ENCODE measurements at regions not wholly inside any gene's neighbourhood (a gene's known extent, or its start where the extent isn't known, plus 50 kb on each side); places are given as distances from the start of the nearest gene placed in this dataset.
"Not testable (repeated sequence)": the region's sequence is repeated elsewhere in the genome, so short reads cannot be mapped to it uniquely, and the experiment has no call there.

DNA sequence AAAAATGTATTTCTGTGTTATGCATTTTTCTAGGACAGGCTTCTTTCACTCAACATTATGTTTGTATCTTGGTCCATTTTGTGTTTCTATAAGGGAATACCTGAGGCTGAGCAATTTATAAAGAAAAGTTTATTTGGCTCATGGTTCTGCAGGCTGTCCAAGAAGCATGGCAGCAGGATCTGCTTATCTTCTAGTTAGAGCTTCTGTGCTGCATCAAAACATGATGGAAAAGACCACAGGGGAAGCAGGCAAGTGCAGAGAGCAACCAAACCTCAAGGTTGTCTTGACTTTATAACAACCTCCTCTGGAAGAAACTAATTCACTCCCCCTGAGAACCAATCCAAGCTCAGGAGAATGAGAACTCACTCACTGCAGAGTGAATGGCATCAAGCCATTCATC, 1601.0 kb upstream of the NUDT12 start:
- no peak for DNase-seq (ENCODE audit: low spot score)

DNA sequence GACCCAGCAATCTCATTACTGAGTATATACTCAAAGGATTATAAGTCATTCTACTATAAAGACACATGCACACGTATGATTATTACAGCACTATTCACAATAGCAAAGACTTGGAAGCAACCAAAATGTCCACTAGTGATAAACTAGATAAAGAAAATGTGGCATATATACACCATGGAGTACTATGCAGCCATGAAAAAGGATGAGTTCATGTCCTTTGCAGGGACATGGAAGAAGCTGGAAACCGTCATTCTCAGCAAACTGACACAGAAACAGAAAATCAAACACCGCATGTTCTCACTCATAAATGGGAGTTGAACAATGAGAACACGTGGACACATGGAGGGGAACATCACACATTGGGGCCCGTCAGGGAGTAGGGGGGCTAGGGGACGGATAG, 1600.0 kb upstream of the NUDT12 start:
- not testable (repeated sequence) for DNase-seq (ENCODE audit: low spot score)

DNA sequence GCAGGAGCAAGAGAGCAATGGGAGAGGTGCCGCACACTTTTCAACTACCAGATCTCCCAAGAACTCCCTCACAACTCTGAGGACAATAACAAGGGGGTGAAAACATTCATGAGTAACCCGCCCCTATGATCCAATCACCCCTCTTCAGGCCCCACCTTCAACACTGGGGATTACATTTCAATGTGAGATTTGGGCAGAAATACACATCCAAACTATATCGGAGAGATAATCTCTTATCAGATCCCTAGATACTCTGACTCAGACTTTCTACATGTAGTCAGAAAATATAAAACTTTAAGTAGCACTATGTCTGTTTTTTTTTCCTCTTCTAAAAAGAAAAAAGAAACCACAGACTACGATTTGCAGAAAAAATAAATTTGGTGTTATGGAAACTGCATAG, 1595.9 kb upstream of the NUDT12 start:
- no peak for DNase-seq (ENCODE audit: low spot score)

DNA sequence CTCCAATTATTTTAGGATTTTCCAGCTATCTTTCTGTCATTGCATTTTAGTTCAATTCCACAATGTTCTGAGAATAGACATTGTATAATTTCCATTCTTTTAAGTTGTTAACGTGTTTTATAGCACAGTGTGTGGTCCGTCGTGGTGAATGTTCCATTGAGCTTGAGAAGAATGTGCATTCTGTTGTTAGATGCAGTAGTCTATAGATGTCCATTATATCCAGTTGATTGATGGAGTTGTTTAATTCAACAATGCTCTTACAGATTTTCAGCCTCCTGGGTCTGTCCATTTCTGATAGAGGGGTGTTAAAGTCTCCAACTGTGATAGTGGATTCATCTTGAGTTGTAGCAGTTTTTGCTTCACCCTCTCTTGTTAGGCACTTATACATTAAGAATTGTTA, 1587.7 kb upstream of the NUDT12 start:
- no peak for DNase-seq (ENCODE audit: low spot score)

DNA sequence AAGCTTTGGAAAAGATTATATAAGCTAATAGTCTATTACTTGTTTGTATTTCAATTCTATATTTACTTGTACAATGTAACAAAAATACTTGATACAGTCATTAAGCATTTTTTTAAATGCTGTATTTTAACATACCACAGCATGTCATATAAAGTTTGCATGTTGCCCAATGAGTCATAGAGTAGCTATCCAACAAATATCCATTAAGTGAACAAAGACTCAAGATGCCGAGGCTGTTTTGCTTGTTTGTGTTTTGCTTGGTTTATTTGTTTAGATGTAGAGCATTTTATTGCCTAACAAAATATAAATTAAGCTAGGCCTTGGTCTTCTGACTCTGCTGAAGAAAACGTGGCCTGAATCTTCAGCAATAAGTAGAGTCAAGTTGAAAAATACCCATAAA, 1584.3 kb upstream of the NUDT12 start:
- no peak for DNase-seq (ENCODE audit: low spot score)

DNA sequence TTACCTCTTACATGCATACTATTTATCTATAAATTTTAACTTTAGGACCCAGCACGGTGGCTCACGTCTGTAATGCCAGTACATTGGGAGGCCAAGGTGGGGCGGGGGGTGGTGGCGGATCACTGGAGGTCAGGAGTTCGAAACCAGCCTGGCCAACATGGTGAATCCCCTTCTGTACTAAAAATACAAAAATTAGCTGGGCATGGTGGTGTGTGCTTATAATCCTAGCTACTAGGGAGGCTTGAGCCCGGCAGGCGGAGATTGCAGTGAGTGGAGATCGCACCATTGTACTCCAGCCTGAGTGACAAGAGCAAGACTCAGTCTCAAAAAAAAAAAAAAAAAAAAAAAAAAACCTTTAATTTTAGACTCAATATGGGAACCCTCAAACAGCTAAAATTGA, 1582.6 kb upstream of the NUDT12 start:
- DNase-seq (ENCODE audit: low spot score), result no peak

DNA sequence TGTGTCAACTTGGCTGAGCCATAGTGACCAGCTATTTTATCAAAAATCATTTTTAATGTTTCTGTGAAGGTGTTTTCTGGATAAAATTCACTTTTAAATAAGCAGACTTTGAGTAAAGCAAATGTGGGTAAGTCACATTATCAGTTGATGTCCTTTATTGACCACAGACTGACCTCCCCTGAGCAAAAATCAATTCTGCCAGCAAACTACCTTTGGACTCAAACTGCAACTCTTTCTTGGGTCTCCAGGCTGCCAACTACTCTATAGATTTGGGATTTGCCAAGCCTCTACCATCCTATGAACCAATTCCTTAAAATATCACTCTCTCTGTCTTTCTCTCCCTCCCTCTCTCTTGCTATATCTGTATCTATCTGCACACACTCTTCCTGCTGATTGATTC, 1571.7 kb upstream of the NUDT12 start:
- no peak for DNase-seq (ENCODE audit: low spot score)

DNA sequence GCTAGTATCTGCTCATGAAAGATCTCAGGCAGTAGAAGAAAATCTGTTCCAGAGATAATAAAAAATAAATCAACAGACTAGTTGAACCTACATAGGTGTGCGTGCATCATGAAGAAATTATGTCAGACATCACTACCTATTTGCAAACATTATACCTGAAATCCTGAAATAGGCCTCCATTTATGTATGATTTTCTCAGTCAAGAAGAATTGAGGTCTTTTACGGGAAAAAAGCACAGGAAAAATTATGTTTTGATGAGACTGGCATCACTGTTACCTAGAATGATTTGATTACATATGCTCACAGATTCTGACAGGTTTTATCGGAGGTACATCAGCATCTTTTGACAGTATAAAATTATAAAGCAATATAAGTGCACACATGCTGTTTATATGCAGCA, 1570.5 kb upstream of the NUDT12 start:
- DNase-seq (ENCODE audit: low spot score), result no peak

DNA sequence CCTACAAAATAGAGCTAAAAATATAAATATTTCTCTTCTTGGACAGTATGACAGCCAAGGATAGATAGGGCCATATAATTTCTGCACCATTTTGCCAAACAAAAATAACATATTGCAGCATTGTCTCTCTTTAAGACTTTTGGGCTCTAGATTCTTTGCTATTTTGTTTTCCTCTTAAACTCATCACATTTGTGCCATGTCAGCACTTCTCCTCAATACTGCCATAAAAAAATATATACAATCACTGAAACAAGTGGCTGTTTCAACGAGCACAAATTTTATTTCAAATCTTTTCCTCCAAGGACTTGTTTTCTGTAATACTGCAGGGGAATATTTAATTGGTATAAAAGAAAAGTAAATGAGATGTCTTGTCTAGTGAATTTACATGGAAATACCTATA, 1570.0 kb upstream of the NUDT12 start:
- DNase-seq (ENCODE audit: low spot score), result no peak

DNA sequence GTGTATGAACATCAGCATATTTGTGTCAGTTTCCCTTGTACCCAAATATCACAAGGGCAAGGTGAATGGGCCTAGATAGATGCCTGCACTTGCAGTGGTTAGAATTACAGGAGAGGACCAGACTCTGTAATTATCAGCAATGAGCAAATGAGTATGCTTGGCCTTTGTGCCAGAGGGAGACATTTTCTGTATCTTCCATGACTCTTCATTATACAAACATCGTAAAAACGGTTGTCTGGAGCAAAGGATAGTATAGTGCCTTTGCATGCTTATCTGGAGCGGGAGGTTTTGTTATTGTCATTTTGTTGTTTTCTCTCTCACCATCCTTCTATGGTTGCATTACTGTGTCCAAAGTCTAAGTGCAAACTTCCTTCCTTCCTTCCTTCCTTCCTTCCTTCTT, 1568.5 kb upstream of the NUDT12 start:
- DNase-seq (ENCODE audit: low spot score), result no peak

DNA sequence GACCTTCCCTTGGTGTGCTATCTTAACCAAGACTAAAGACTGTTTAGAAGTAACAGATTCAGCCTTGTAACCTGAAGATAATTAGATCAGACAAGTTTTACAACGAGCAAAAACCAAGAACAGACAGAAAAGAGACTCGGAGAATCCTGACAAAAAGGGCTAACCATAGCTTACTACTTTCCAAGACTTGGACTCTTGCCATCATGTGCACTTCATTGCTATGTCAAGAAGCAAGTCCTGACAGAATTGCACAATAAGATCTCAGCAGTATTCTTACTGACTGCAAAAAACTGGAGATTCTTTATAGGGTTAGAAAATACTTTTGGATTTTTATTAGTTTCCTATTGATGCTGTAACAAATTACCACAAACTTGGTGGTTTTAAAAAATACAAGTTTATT, 1539.0 kb upstream of the NUDT12 start:
- no peak for DNase-seq (ENCODE audit: low spot score)

DNA sequence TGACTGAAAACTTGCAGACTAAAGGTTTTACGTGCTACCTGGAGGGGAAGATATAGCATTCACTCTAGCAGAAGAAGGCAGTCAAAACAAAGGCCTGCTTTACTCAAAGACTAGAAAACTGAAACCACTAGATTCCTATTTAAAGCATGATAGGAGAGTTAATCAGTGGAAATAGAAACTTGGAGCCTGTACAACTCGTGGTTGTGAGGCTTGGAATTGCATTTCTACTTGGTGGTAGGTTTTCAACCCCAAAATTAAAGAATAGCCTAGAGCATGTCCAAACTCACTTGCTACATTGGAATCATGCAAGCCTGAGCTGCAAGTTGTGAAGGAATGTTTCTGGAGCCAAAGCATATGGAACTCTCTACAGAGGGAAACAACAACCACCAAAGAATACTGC, 1526.4 kb upstream of the NUDT12 start:
- no peak for DNase-seq (ENCODE audit: low spot score)

DNA sequence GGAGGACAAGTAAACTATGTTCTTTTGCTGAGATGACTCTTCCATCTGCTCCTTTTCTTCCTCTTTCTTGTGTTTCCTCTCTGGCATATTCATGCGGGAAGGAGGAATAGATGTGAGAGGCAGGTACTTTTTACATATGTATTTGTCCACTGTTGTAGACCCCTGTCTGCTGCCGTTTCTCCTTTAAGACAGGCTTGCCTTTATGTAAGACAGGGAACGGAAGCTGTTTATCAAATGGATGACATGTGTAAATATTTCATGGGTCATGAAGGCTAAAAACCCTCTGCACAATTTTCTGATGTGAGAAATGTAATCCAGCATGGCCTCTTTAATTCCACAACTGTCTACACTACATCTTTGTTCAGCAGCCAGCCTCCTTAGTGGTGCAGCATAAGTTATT, 1525.5 kb upstream of the NUDT12 start:
- DNase-seq (ENCODE audit: low spot score), result no peak

DNA sequence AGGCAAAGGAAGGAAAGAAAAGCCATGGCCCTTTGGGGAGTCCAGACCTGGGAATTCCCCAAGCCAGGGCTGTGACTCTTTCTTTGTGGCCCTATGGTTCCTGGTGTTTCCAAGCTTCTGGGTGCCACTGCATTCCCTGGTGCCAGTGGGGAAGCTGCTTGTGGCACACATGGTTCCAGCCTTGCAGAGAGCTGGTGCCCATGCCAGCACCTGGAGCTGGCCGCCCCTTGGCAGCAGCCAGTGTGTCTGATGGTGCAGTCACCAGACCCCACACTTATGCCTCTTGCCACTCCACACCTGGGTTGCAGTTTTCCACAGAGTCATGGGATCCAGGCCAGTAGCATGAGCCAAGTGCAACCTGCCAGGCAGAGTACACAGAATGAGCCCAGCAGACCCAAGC, 1495.3 kb upstream of the NUDT12 start:
- DNase-seq (ENCODE audit: low spot score), result no peak

DNA sequence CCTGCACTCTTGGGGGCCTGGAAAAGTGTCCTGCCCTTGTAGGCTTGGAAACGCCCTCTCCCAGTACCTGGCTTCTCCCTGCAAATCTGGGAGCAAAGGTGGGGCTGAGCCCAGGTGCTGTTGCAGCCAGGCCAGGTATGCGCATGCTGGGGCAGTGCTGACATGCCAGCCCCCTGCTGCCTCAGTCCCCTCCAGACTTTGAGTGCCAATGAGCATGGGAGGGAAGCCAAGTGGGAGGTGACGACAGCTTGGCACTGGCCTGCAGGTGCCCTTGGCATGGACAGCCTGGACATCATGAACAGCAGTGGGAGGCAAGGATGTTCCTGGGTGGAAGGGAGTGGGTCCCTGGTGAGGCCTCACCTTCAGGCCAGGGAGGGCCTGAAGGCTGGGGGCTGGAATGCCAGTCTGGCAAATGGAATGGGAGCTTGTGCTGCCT, 1494.4 kb upstream of the NUDT12 start:
- no peak for DNase-seq (ENCODE audit: low spot score)

DNA sequence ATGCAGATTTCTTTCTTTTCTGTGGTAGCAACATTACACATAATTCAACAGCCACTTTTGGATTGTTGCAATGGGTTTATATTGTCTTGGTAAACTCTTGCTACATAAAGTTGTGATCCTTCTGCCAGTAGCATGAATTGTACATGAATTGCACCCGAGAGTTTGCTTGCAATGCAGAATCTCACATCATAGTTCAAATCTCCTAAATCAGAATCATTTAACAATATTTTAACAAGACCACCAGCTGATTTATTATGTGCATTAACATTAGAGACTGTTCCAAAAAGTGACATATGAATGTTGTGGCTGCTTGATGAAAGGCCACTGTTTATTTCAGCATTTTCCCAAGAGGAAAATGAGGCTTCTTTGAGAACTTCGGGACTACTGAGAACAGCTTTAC, 1491.8 kb upstream of the NUDT12 start:
- DNase-seq (ENCODE audit: low spot score), result no peak

DNA sequence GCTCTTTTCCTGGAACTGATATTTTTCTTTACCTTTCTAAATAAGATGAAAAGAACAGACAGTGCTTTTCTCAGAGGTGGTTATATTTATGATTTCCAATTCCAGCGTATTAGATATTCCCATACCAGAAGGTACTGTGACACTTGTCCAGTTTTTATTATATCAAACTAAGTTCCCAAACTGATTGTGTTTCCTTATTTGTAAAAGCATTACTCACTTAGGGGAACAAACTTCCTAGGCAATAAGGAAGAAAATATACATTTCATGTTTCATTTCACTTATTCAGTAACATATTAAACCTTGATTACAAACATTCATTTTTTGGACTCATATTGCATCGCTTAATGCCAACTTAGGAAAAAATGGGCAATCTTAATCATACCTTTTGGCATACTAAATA, 1480.0 kb upstream of the NUDT12 start:
- no peak for DNase-seq (ENCODE audit: low spot score)

DNA sequence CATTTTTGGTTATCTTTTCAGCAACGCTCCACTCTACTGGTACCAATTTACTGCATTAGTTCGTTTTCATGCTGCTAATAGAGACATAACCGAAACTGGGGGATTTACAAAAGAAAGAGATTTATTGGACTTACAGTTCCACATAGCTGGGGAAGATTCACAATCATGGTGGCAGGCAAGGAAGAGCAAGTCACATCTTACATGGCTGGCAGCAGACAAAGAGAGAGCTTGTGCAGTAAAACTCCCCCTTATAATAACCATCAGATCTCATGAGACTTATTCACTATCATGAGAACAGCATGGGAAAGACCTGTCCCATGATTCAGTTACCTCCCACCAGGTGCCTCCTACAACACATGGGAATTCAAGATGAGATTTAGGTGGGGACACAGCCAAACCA, 1474.2 kb upstream of the NUDT12 start:
- DNase-seq (ENCODE audit: low spot score), result not testable (repeated sequence)

DNA sequence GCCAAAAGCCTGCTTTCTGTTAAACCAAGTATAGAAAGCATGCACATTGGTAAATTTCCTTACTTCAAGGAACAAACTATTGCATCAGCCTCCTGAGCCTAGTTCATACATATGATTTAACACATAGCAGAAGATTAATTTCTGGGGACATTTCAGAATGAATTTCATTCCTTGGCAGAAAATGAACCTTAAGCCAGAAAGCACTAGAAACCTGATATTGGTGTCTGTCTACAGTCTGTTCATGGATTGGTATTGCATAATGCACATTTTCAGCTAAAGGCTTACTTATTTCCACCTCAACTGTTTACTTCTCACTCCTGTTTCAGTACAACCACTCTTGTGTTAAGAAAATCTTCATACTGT, 1471.8 kb upstream of the NUDT12 start:
- no peak for DNase-seq (ENCODE audit: low spot score)

DNA sequence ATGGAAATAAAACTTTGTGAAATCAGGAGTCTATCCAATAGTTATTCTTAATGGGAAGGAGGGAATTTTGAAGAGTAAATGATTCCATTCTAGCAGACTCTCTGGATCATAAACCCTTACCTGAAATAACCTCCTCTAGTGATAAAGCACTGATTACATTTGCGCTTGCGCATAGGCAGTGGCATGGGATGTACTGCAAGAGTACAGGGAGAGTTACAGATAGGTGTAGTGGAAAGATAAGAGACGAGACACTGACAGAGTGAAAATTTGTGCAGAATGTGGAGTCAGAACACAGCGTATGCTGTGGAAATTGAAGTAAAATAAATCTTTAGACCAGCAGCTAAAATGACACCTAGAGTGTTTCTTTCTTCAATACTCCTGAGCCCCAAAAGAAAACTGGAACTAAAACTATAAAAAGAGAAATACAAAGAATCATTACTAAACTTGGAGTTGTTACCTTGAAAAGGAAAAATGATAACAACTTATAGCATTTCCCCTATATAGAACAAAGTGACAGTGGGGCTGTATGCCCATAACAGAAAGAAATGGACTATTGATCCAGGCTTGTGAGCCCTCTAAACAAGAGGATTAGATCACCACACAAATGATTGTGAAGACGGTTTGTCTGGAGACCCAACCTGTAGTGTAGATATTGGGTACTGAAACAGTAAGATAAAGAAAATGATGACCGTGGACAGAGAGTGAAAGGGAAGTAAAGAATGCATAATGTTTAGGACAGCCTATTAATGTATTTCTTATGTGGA, 1471.2 kb upstream of the NUDT12 start:
- no peak for DNase-seq (ENCODE audit: low spot score)

DNA sequence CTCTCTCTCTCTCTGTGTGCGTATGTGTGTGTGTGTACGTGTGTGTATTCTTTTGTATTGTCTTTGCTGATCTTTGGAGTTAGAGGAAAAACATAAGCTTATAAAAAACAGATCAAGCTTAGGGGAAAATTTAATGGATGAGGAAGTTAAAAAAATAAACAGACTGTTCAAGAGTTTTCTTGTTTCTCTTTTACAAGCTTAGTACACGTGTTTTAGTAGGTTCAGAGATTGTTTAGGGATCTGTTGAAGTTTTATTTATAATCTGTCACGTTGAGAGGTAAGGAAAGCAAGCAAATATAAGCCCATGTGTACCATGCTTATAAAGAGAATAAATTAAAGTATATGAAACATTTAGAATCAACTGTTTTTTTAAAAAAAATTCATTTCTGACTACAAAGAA, 1470.3 kb upstream of the NUDT12 start:
- no peak for DNase-seq (ENCODE audit: low spot score)

DNA sequence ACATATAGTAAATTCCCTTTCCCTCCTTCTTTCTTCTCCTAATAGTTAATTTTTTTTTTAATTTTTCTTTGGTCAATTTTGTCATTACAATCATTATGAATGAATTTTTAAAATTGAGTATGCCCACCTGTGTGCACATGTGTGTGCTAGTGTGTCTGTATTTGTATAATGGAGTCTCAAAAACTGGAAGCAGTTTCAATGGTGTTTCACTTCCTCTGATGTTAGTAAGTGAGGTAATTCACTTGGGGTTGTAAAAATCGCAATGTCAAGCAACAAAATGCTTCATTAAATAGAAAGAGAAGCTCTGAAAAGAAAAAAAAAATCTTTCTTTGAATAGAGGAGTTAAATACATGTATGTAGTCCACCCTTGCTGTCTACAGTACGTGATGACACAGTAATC, 1467.6 kb upstream of the NUDT12 start:
- DNase-seq (ENCODE audit: low spot score), result no peak

DNA sequence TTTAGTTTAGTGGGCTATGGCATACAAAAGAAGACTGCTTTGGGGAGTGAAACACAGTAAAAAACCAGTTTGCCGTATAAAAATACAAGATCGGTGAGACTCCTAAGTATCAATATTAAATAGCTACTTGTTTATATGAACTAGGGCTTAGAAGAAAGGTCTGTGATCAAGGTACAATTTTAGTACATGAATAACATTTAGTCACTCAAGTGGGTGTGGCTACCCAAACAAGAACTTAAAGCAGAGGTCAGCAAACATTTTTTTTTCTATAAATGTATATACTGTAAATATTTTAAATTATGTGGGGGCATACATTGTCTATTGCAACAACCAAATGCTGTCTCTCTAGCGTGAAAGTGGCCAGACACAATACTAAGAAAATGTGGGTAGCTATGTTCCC, 1452.5 kb upstream of the NUDT12 start:
- no peak for DNase-seq (ENCODE audit: low spot score)

DNA sequence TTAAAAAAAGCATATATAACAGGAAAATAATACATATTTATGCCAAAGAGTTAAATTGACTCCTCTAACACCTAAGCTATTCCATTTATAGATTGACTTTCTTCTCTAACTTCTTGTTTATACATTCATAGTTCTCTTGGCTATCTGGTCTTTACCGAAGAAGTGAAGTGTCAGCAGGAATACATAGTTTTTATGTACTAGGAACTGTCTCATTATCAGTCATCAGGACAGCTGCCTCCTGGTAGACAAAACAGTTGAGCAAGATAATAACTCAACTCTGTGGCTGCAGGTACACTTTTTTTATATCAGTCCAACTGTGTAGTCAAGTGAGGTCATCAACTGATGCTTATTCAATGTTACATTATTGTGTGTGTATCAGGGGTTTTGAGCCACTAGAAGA, 1436.0 kb upstream of the NUDT12 start:
- no peak for DNase-seq (ENCODE audit: low spot score)

DNA sequence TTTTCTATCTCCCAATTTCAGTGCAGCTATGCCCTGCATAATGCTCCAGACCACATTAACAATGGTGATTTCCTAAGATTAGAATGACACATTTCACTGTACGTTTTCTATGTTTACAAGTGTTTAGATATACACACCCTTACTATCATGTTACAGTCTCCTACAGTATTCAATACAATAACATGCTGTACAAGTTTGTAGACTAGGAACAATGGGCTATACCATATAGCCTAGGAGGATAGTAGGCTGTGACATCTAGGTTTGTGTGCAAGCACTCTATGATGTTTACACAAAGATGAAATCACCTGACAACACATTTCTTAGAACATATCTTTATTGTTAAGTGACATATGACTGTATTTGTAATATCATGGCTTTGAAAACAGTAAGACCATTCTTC, 1435.6 kb upstream of the NUDT12 start:
- DNase-seq (ENCODE audit: low spot score), result no peak

Measured in AG08395 (cell line).